ENCODE measurements at regions not wholly inside any gene's neighbourhood (a gene's known extent, or its start where the extent isn't known, plus 50 kb on each side); places are given as distances from the start of the nearest gene placed in this dataset.
"Not testable (repeated sequence)": the region's sequence is repeated elsewhere in the genome, so short reads cannot be mapped to it uniquely, and the experiment has no call there.

DNA sequence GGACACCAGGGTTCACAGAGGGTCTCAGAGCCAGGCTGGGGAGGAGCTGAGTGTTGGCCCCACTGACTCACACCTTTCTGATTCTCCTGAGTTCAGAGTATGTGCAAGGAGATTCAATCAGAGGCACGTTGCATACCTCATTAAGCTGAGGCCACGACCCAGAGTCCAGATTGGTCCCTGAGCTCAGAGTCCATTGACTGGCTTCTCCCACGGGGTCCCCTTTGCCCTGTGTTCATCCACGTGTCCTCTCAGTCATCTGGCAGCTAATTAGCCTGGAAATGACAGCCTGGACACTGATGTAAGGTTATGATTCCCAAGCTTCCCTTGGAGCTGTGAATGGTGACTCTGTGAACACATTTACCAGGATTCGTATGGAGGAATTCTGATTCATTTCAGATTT lies 267.2 kb downstream of the SH3BP4 start:
- no peak for DNase-seq (ENCODE audit: low read depth in 2 of 2)

DNA sequence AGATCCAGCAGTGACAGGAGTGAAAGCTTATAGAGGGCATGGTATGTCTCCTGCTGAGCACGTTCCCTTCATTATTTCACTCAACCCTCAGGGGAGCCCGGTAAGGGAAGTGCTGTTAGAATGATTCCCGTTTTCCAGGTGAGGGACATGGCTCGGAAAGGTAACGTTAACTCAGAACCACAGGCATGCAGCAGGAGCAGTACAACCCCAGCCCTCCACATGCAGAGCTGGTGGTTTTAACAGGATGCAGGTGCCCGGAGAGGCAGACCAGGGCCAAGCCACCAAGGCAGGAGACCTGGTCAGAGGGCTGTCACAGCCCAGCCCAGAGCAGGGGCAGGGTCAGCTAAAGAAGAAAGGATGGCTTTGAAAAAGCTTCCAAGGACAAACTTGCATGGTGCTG lies 268.5 kb downstream of the SH3BP4 start:
- no peak for DNase-seq (ENCODE audit: low read depth in 2 of 2)

- no peak for DNase-seq (ENCODE audit: low read depth in 2 of 2)
Observed at GRCh38 chr2:235223011-235223410, 270.8 kb upstream of the AGAP1 start.

GRCh38 chr2:235224410-235224809 lies 269.4 kb upstream of the AGAP1 start:
- DNase-seq (ENCODE audit: low read depth in 2 of 2) = no peak

- no peak for DNase-seq (ENCODE audit: low read depth in 2 of 2)
Observed at GRCh38 chr2:235225261-235225660, 268.6 kb upstream of the AGAP1 start.

GRCh38 chr2:235227590-235227989 lies 266.3 kb upstream of the AGAP1 start:
- no peak for DNase-seq (ENCODE audit: low read depth in 2 of 2)

DNA sequence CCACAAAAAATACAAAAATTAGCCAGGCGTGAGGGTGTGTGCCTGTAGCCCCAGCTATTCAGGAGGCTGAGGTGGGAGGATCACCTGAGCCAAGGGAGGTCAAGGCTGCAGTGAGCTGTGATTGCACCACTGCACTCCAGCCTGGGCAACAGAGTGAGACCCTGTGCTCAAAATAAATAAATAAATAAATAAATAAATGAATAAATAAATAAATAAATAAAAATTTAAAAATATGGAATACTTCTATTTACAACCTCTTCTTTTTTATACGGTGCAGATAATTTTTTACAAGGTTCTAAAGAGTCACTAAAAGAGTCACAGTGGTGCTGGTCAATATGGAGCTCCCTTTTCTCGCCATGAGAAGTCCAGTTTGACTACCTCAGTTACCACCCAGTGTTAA lies 265.4 kb upstream of the AGAP1 start:
- not testable (repeated sequence) for DNase-seq (ENCODE audit: low read depth in 2 of 2)

- DNase-seq (ENCODE audit: low read depth in 2 of 2) = no peak
Observed at GRCh38 chr2:235229236-235229635, 264.6 kb upstream of the AGAP1 start.

GRCh38 chr2:235230821-235231601 lies 262.8 kb upstream of the AGAP1 start:
- DNase-seq (ENCODE audit: low read depth in 2 of 2) = no peak

- no peak for DNase-seq (ENCODE audit: low read depth in 2 of 2)
Observed at GRCh38 chr2:235232449-235233433, 261.1 kb upstream of the AGAP1 start.

DNA sequence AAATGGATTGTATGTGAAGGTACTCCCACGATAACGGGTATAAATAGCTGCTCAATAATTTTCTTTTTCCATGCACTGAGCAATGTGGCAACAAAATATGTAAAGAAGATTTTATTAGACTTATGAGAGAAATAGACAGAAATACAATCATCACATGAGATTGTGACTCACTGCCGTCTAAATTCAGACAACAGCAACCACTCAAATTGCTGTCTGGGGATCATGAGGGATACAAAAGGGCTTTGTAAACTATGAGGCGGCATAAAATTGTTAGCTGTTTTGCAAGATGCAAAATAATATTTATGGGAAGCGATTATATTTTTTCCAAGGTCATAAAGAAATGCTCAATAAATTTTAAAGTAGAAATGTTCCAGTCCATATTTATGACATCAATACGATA lies 259.1 kb upstream of the AGAP1 start:
- no peak for DNase-seq (ENCODE audit: low read depth in 2 of 2)

- no peak for DNase-seq (ENCODE audit: low read depth in 2 of 2)
Observed at GRCh38 chr2:235235977-235236767, 257.7 kb upstream of the AGAP1 start.

GRCh38 chr2:235238537-235238936 lies 255.3 kb upstream of the AGAP1 start:
- no peak for DNase-seq (ENCODE audit: low read depth in 2 of 2)

GRCh38 chr2:235240574-235240973 lies 253.3 kb upstream of the AGAP1 start:
- no peak for DNase-seq (ENCODE audit: low read depth in 2 of 2)

DNA sequence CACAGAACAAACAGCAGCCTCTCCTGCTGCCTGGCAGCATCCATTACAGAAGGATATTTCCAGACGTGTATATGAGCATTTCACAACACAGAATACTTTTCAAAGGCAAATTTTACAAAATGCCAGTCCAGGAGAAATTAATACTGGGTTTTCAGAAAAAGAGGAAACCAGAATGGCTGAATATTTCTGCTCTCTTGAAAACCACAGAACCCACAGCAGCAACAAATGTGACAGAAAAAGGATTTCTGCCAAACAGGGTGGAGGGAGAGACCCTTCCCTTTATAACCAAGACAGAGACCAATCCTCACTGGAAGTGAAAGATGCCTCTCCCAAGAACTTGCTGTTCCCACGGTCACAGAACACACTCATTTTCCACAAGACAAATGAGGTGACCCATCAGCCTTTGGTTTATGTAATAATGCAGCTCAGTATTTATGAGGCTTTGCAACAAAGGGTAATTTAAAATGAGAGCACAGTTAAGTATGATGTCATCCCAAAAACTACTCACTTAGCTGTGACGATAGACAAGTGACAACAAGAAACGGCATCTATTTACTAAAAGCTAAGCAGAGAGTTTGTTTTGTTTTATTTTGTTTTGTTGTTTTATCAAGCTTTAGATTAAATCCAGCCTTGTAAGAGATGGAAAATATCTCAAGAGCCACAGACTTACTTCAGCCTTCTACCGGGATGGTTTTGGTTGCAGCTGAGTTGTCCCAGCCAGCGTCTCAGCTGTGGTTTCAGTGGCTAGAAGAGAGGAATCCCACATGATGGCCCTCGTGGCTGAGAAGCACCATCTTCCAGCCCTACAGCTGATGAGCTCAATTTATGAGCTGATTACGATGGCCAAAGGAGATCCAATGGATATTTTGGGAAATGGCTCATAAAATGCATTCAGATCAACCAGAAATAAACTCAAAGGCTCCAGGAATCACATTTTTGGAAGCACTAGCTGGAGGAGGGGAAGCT lies 249.3 kb upstream of the AGAP1 start:
- no peak for DNase-seq (ENCODE audit: low read depth in 2 of 2)

DNA sequence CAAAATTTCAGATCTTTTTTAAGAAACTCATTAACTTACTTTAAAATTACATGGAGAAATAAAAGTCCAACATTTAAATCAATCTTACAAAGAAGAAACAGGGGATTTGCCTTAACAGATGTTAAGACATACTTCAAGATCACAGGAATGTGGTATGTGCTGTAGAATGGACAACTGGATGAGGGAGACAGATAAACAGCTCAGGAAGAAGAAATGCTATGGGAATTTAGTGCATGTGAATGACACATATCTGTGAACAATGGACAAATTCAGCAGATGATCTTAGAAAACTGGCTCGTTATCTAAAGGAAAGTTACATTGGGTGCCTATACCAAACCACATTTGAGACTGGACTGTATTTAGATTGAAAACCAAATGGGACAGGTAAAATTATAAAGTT lies 246.8 kb upstream of the AGAP1 start:
- no peak for DNase-seq (ENCODE audit: low read depth in 2 of 2)

GRCh38 chr2:235255693-235256092 lies 238.2 kb upstream of the AGAP1 start:
- DNase-seq (ENCODE audit: low read depth in 2 of 2) = no peak

DNA sequence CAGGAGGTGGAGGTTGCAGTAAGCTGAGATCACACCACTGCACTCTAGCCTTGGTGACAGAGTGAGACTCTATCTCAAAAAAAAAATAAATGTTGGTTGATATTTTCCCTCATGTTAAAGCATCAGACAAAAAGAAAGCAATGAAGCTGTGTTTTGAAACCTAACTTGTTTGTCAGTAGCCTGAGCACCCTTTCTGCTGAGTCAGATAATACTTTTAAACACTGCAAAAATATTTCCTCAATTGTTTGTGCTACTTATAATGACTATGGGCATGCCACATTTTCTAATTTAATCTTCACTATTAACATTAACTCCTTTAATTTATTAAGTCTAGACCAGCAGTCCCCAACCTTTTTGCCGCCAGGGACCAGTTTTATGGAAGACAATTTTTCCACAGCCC lies 236.3 kb upstream of the AGAP1 start:
- no peak for DNase-seq (ENCODE audit: low read depth in 2 of 2)

DNA sequence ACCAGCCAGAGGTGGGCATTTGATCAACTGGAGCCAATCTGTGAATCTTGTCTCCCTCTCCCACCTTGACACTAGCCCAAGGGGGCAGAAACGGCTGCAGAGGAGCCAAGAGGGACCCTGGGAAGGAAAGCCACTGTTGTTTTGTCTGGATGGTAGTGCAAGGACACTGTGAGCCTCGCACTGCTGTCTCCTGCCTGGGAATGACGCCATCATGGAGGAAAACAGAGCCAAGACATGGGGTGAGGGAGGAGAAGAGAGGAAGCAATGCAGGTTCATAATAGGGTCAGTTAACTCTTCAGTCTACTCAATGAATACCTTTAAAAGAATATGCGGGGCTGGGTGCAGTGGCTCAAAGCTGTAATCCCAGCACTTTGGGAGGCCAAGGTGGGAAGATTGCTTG lies 231.1 kb upstream of the AGAP1 start:
- no peak for DNase-seq (ENCODE audit: low read depth in 2 of 2)

- DNase-seq (ENCODE audit: low read depth in 2 of 2) = no peak
Observed at GRCh38 chr2:235263205-235264120, 230.4 kb upstream of the AGAP1 start.
